Naive thymus-derived CD4-positive, alpha-beta T cell (primary cell): ENCODE measurements at regions not wholly inside any gene's neighbourhood (a gene's known extent, or its start where the extent isn't known, plus 50 kb on each side); places are given as distances from the start of the nearest gene placed in this dataset.

ENCODE experiments used
- ATAC-seq: fragments of 150-1000 bp; cut with Tn5 transposase; 2 replicates; pipeline ENCODE4 v1.10.0; 2021; ENCODE audit warnings: mild to moderate bottlenecking, moderate library complexity
- CTCF ChIA-PET: fragments of 350-600 bp; sonication (Branson Sonifier 250); formaldehyde crosslinking; loops from one replicate; lab custom pipeline; 2021; ENCODE audit warnings: antibody characterized with exemption; lab: Charles Lee
- POLR2A ChIA-PET: fragments of 350-600 bp; sonication (Branson Sonifier 250); formaldehyde crosslinking; loops from one replicate; lab custom pipeline; 2021; ENCODE audit warnings: antibody characterized with exemption, inconsistent platforms; lab: Charles Lee
- DNase-seq, 9 donors: peaks; one replicate each; pipeline versions ENCODE4 v3.0.0 to v3.0.0-alpha.2; 2020 to 2022; ENCODE audit warnings: mixed read lengths in 1 of 9
- H3K27ac ChIP-seq: one replicate; pipeline ENCODE4 v1.7.0; 2013; ENCODE audit warnings: mild to moderate bottlenecking, low read depth, low read length, moderate library complexity
- H3K27me3 ChIP-seq, 2 donors: one replicate each; pipeline ENCODE4 v1.7.0; 2013; ENCODE audit warnings: low read length in 2 of 2, mild to moderate bottlenecking in 2 of 2, moderate library complexity in 2 of 2; ENCODE audit not compliant: control insufficient read depth in 2 of 2, insufficient read depth in 2 of 2
- H3K36me3 ChIP-seq, 3 experiments: 1 replicate in 2 of 3; 2 replicates in 1 of 3; pipeline ENCODE4 v1.7.0; 2013; ENCODE audit warnings: low read length in 3 of 3, mild to moderate bottlenecking in 3 of 3, moderate library complexity in 1 of 3; ENCODE audit not compliant: insufficient read depth in 3 of 3, control insufficient read depth in 2 of 3
- H3K4me1 ChIP-seq, 2 donors: one replicate each; pipeline ENCODE4 v1.7.0; 2013; ENCODE audit warnings: low read length in 2 of 2, mild to moderate bottlenecking in 2 of 2, moderate library complexity in 1 of 2; ENCODE audit not compliant: control insufficient read depth in 2 of 2, insufficient read depth in 2 of 2
- H3K4me3 ChIP-seq: 2 replicates; pipeline ENCODE4 v1.7.0; 2013; ENCODE audit warnings: mild to moderate bottlenecking, low read length
- H3K9me3 ChIP-seq, 3 experiments: 1 replicate in 2 of 3; 2 replicates in 1 of 3; pipeline ENCODE4 v1.7.0; 2013; ENCODE audit warnings: low read length in 3 of 3; ENCODE audit not compliant: control insufficient read depth in 2 of 3
- H3K27ac Mint-ChIP-seq, 9 donors: one replicate each; pipeline ENCODE4 v1.8.0; 2020 to 2022; ENCODE audit warnings: mixed read lengths in 9 of 9, mild to moderate bottlenecking in 8 of 9, moderate library complexity in 5 of 9, inconsistent platforms in 2 of 9
- H3K27me3 Mint-ChIP-seq, 5 donors: one replicate each; pipeline ENCODE4 v1.8.0; 2021 to 2022; ENCODE audit warnings: mixed read lengths in 5 of 5, mild to moderate bottlenecking in 1 of 5
- H3K36me3 Mint-ChIP-seq, 5 donors: one replicate each; pipeline ENCODE4 v1.8.0; 2020 to 2022; ENCODE audit warnings: mixed read lengths in 5 of 5, mild to moderate bottlenecking in 3 of 5, inconsistent platforms in 1 of 5
- H3K4me1 Mint-ChIP-seq, 7 donors: one replicate each; pipeline ENCODE4 v1.8.0; 2020 to 2022; ENCODE audit warnings: mixed read lengths in 7 of 7, mild to moderate bottlenecking in 3 of 7, inconsistent platforms in 1 of 7
- H3K4me3 Mint-ChIP-seq, 10 donors: one replicate each; pipeline ENCODE4 v1.8.0; 2020 to 2022; ENCODE audit warnings: mild to moderate bottlenecking in 10 of 10, mixed read lengths in 10 of 10, moderate library complexity in 6 of 10, inconsistent platforms in 2 of 10
- H3K9me3 Mint-ChIP-seq, 11 donors: one replicate each; pipeline ENCODE4 v1.8.0; 2020 to 2022; ENCODE audit warnings: mixed read lengths in 11 of 11, mild to moderate bottlenecking in 4 of 11, inconsistent platforms in 1 of 11, moderate library complexity in 1 of 11
- intact Hi-C, 2 donors: fragments of 100-400 bp; cut with micrococcal nuclease; formaldehyde crosslinking; loops; one replicate each; pipeline ENCODE4 v1.15.1; 2023

- H3K4me3 ChIP-seq = no peak overlapping the region
- H3K27me3 ChIP-seq = no peaks in the 10 kb centered on the region
- H3K36me3 Mint-ChIP-seq = no peaks in the 10 kb centered on the region
- H3K4me1 ChIP-seq = no peaks in the 10 kb centered on the region
- H3K27ac Mint-ChIP-seq = no peak overlapping the region
- intact Hi-C loops = no loop called here
- H3K9me3 Mint-ChIP-seq = peaks cover 0 to 5% (median 0%) of the 10 kb centered on the region in 11 donors
- no peak overlapping the region for H3K27ac ChIP-seq
- DNase-seq (no peak), ATAC-seq (no peak)
- H3K9me3 ChIP-seq = no peaks in the 10 kb centered on the region
- no peak overlapping the region for H3K4me3 Mint-ChIP-seq
- peaks cover 0 to 9% (median 0%) of the 10 kb centered on the region in 5 donors for H3K27me3 Mint-ChIP-seq
- no peaks in the 10 kb centered on the region for H3K4me1 Mint-ChIP-seq
- CTCF ChIA-PET = interaction anchor here (0.5 to 0.7 kb wide), 2 partner anchors 16 to 35 kb away, joined by 3 read pairs; no protein-coding TSS in a partner anchor
- H3K36me3 ChIP-seq = no peaks in the 10 kb centered on the region
- POLR2A ChIA-PET = no interaction called here
Observed at GRCh38 chr5:158607088-158607487, 492.6 kb downstream of the EBF1 start.

GRCh38 chr5:158606233-158606632 lies 493.5 kb downstream of the EBF1 start:
- Mint-ChIP-seq H3K36me3 (no peaks in the 10 kb centered on the region), H3K27me3 (peaks cover 0 to 9% (median 0%) of the 10 kb centered on the region in 5 donors), H3K4me1 (no peaks in the 10 kb centered on the region), H3K4me3 (no peak overlapping the region), H3K27ac (no peak overlapping the region), H3K9me3 (peaks cover 0 to 5% (median 0%) of the 10 kb centered on the region in 11 donors)
- DNase-seq = no peak
- Histone ChIP-seq H3K36me3 (no peaks in the 10 kb centered on the region), H3K9me3 (no peaks in the 10 kb centered on the region), H3K4me1 (no peaks in the 10 kb centered on the region), H3K4me3 (no peak overlapping the region), H3K27me3 (no peaks in the 10 kb centered on the region), H3K27ac (no peak overlapping the region)
- ChIA-PET POLR2A (no interaction called here), CTCF (no interaction called here)
- ATAC-seq = no peak
- intact Hi-C loops = no loop called here

GRCh38 chr5:158602981-158603380 lies 496.7 kb downstream of the EBF1 start:
- Histone ChIP-seq H3K9me3 (no peaks in the 10 kb centered on the region), H3K27ac (no peak overlapping the region), H3K36me3 (no peaks in the 10 kb centered on the region), H3K4me3 (no peak overlapping the region), H3K27me3 (no peaks in the 10 kb centered on the region), H3K4me1 (no peaks in the 10 kb centered on the region)
- H3K27me3 Mint-ChIP-seq = peaks cover 0 to 3% (median 0%) of the 10 kb centered on the region in 5 donors
- no peak for DNase-seq
- intact Hi-C loops = no loop called here
- no peak overlapping the region for H3K4me3 Mint-ChIP-seq
- no peaks in the 10 kb centered on the region for H3K36me3 Mint-ChIP-seq
- peaks cover 0 to 2% (median 0%) of the 10 kb centered on the region in 7 donors for H3K4me1 Mint-ChIP-seq
- no peak for ATAC-seq
- peaks cover 0 to 7% (median 0%) of the 10 kb centered on the region in 11 donors for H3K9me3 Mint-ChIP-seq
- ChIA-PET CTCF (no interaction called here), POLR2A (no interaction called here)
- H3K27ac Mint-ChIP-seq = no peak overlapping the region

GRCh38 chr5:158601118-158601517 lies 498.6 kb downstream of the EBF1 start:
- no peak for ATAC-seq
- ChIA-PET CTCF (interaction anchor here (0.7 kb wide), 1 partner anchor 236 kb away, joined by 5 read pairs; no protein-coding TSS in a partner anchor), POLR2A (no interaction called here)
- intact Hi-C loops = no loop called here
- DNase-seq = no peak
- Mint-ChIP-seq H3K9me3 (peaks cover 0 to 13% (median 0%) of the 10 kb centered on the region in 11 donors), H3K4me3 (no peak overlapping the region), H3K36me3 (no peaks in the 10 kb centered on the region), H3K27me3 (peaks cover 0 to 3% (median 0%) of the 10 kb centered on the region in 5 donors), H3K4me1 (peaks cover 0 to 2% (median 0%) of the 10 kb centered on the region in 7 donors), H3K27ac (no peak overlapping the region)
- Histone ChIP-seq H3K4me1 (no peaks in the 10 kb centered on the region), H3K4me3 (no peak overlapping the region), H3K9me3 (no peaks in the 10 kb centered on the region), H3K36me3 (no peaks in the 10 kb centered on the region), H3K27ac (no peak overlapping the region), H3K27me3 (no peaks in the 10 kb centered on the region)

- Histone ChIP-seq H3K27me3 (no peaks in the 10 kb centered on the region), H3K9me3 (no peaks in the 10 kb centered on the region), H3K36me3 (no peaks in the 10 kb centered on the region), H3K4me3 (no peak overlapping the region), H3K27ac (no peak overlapping the region), H3K4me1 (no peaks in the 10 kb centered on the region)
- no peak for ATAC-seq
- ChIA-PET POLR2A (no interaction called here), CTCF (interaction anchor here (0.7 kb wide), 1 partner anchor 236 kb away, joined by 5 read pairs; no protein-coding TSS in a partner anchor)
- H3K27me3 Mint-ChIP-seq = peaks cover 0 to 3% (median 0%) of the 10 kb centered on the region in 5 donors
- intact Hi-C loops = no loop called here
- H3K4me1 Mint-ChIP-seq = peaks cover 0 to 2% (median 0%) of the 10 kb centered on the region in 7 donors
- H3K4me3 Mint-ChIP-seq = no peak overlapping the region
- no peaks in the 10 kb centered on the region for H3K36me3 Mint-ChIP-seq
- no peak overlapping the region for H3K27ac Mint-ChIP-seq
- DNase-seq = no peak
- H3K9me3 Mint-ChIP-seq = peaks cover 0 to 13% (median 0%) of the 10 kb centered on the region in 11 donors
Observed at GRCh38 chr5:158600679-158601078, 499.0 kb downstream of the EBF1 start.

GRCh38 chr5:158599157-158599556 lies 500.6 kb downstream of the EBF1 start:
- H3K4me1 Mint-ChIP-seq = peaks cover 0 to 2% (median 0%) of the 10 kb centered on the region in 7 donors
- ATAC-seq (no peak), DNase-seq (no peak)
- H3K27me3 Mint-ChIP-seq = peaks cover 0 to 3% (median 0%) of the 10 kb centered on the region in 5 donors
- H3K9me3 Mint-ChIP-seq = peaks cover 0 to 13% (median 0%) of the 10 kb centered on the region in 11 donors
- H3K4me3 Mint-ChIP-seq = no peak overlapping the region
- no peaks in the 10 kb centered on the region for H3K9me3 ChIP-seq
- H3K27me3 ChIP-seq = no peaks in the 10 kb centered on the region
- intact Hi-C loops = no loop called here
- H3K27ac ChIP-seq = no peak overlapping the region
- H3K4me1 ChIP-seq = no peaks in the 10 kb centered on the region
- H3K36me3 Mint-ChIP-seq = no peaks in the 10 kb centered on the region
- no peak overlapping the region for H3K27ac Mint-ChIP-seq
- ChIA-PET CTCF (no interaction called here), POLR2A (no interaction called here)
- H3K4me3 ChIP-seq = no peak overlapping the region
- H3K36me3 ChIP-seq = no peaks in the 10 kb centered on the region

GRCh38 chr5:158594595-158595242 lies 505.0 kb downstream of the EBF1 start:
- Mint-ChIP-seq H3K4me3 (no peak overlapping the region), H3K27me3 (peaks cover 0 to 3% (median 0%) of the 10 kb centered on the region in 5 donors), H3K9me3 (peaks cover 0 to 13% (median 0%) of the 10 kb centered on the region in 11 donors), H3K4me1 (peaks cover 0 to 4% (median 0%) of the 10 kb centered on the region in 7 donors), H3K27ac (no peak overlapping the region), H3K36me3 (no peaks in the 10 kb centered on the region)
- Histone ChIP-seq H3K4me1 (no peaks in the 10 kb centered on the region), H3K36me3 (no peaks in the 10 kb centered on the region), H3K27ac (no peak overlapping the region), H3K27me3 (no peaks in the 10 kb centered on the region), H3K4me3 (no peak overlapping the region), H3K9me3 (no peaks in the 10 kb centered on the region)
- ATAC-seq = no peak
- intact Hi-C loops = no loop called here
- CTCF ChIA-PET = no interaction called here
- DNase-seq = no peak
- POLR2A ChIA-PET = no interaction called here
